ENCODE measurements at regions not wholly inside any gene's neighbourhood (a gene's known extent, or its start where the extent isn't known, plus 50 kb on each side); places are given as distances from the start of the nearest gene placed in this dataset.

- no peak overlapping the region for H3K27ac Mint-ChIP-seq
- H3K4me3 Mint-ChIP-seq = no peak overlapping the region
- H3K9me3 Mint-ChIP-seq = no peaks in the 10 kb centered on the region
- no peak for TF ChIP-seq CTCF (IDR thresholded peaks at IDR 0.05; ENCODE audit: unreplicated experiment)
- no peak for DNase-seq (ENCODE audit: low spot score in 2 of 2, unreplicated experiment in 2 of 2)
- H3K27me3 Mint-ChIP-seq (ENCODE audit: low read depth) = no peaks in the 10 kb centered on the region
- H3K36me3 Mint-ChIP-seq = no peaks in the 10 kb centered on the region
- H3K4me1 Mint-ChIP-seq = peaks cover 20% of the 10 kb centered on the region
These were observed 50.7 kb upstream of the IRF2BP2 start for GRCh38 chr1:234660536-234661316.
